K562 (cell line): ENCODE measurements at regions not wholly inside any gene's neighbourhood (a gene's known extent, or its start where the extent isn't known, plus 50 kb on each side); places are given as distances from the start of the nearest gene placed in this dataset.

ENCODE experiments used
- ATAC-seq: fragments of 200-7000 bp; cut with Tn5 transposase; 3 replicates; pipeline ENCODE4 v1.9.1; 2020; ENCODE audit warnings: moderate library complexity
- BruUV-seq: library from RNA; stranded (reverse); fragments of 400-500 nt; replicated peaks from 2 replicates; lab custom pipeline; 2021; lab: Mats Ljungman, UMichigan
- CTCF ChIA-PET: fragments of 300-600 bp; formaldehyde crosslinking; extraction: SDS; loops from one replicate; lab custom pipeline; 2021; ENCODE audit warnings: low intra/inter-chr PET ratio; lab: Yijun Ruan, JAX
- POLR2A ChIA-PET: fragments of 300-600, 350-650 bp; sonication (Branson Sonifier 250); formaldehyde crosslinking; extraction: SDS; loops from one replicate; lab custom pipeline; 2021; ENCODE audit warnings: antibody characterized with exemption, inconsistent platforms; lab: Yijun Ruan, JAX
- DNase-seq, 4 experiments: peaks; one replicate each; pipeline versions ENCODE4 v3.0.0 to v3.0.0-alpha.2; 2011 to 2018; ENCODE audit warnings: low spot score in 3 of 4, mixed read lengths in 3 of 4; ENCODE audit errors: extremely low read depth in 1 of 4
- FAIRE-seq: peaks from 2 replicates; lab custom pipeline; 2011; peaks lifted over from hg19 to GRCh38; lab: Jason Lieb, UNC
- H2AFZ ChIP-seq: 2 replicates; pipeline ENCODE4 v1.6.0; 2011; ENCODE audit warnings: low read depth, low read length, control low read depth, inconsistent platforms
- H3K27ac ChIP-seq: fragments of 200-600 bp; 3 replicates; pipeline ENCODE4 v1.8.0; 2011; ENCODE audit warnings: low read depth, mild to moderate bottlenecking, control low read depth, inconsistent platforms, low read length, moderate library complexity, mixed read lengths; ENCODE audit errors: extremely low read depth
- H3K27me3 ChIP-seq, 2 experiments: fragments of 300-600 bp in 1 of 2; 2 replicates in 1 of 2; 3 replicates in 1 of 2; pipeline versions ENCODE4 v1.6.0 to v1.8.0; 2011; ENCODE audit warnings: inconsistent platforms in 2 of 2, low read length in 2 of 2, mild to moderate bottlenecking in 1 of 2, mixed read lengths in 1 of 2, moderate library complexity in 1 of 2; ENCODE audit not compliant: control insufficient read depth in 2 of 2, insufficient read depth in 2 of 2
- H3K36me3 ChIP-seq: fragments of 300-600 bp; 3 replicates; pipeline ENCODE4 v1.8.0; 2011; ENCODE audit warnings: mild to moderate bottlenecking, low read length, inconsistent platforms; ENCODE audit not compliant: control insufficient read depth, insufficient read depth
- H3K4me1 ChIP-seq, 2 experiments: fragments of 200-600 bp in 1 of 2; replicated peaks in 1 of 2; 2 replicates in 1 of 2; 3 replicates in 1 of 2; pipeline versions ENCODE4 v1.5.1 to v1.8.0; 2011; ENCODE audit warnings: inconsistent platforms in 2 of 2, low read length in 2 of 2, mild to moderate bottlenecking in 1 of 2, mixed read lengths in 1 of 2, moderate library complexity in 1 of 2; ENCODE audit not compliant: control insufficient read depth in 2 of 2, insufficient read depth in 2 of 2
- H3K4me2 ChIP-seq: 2 replicates; pipeline ENCODE4 v1.6.1; 2011; ENCODE audit warnings: low read length, control low read depth, inconsistent platforms, mixed read lengths; ENCODE audit not compliant: insufficient read depth
- H3K4me3 ChIP-seq: fragments of 200-600 bp; sonication (generic), shearing (Covaris generic); 2 replicates; pipeline ENCODE4 v1.5.1; 2016; ENCODE audit warnings: control low read depth, inconsistent platforms
- H3K79me2 ChIP-seq: fragments of 200-600 bp; 3 replicates; pipeline ENCODE4 v1.8.0; 2011; ENCODE audit warnings: low read length, inconsistent platforms; ENCODE audit not compliant: control insufficient read depth, insufficient read depth
- H3K9ac ChIP-seq, 2 experiments: 2 replicates each; pipeline versions ENCODE4 v1.6.0 to v1.6.1; 2011; ENCODE audit warnings: low read depth in 2 of 2, low read length in 2 of 2, control low read depth in 1 of 2, inconsistent platforms in 1 of 2, mild to moderate bottlenecking in 1 of 2, mixed read lengths in 1 of 2; ENCODE audit not compliant: insufficient read depth in 1 of 2
- H3K9me1 ChIP-seq: one replicate; pipeline ENCODE4 v1.6.0; 2011; ENCODE audit warnings: inconsistent platforms, mild to moderate bottlenecking, low read length, moderate library complexity; ENCODE audit not compliant: control insufficient read depth, insufficient read depth
- H3K9me3 ChIP-seq: replicated peaks from 2 replicates; pipeline ENCODE4 v1.5.1; 2011; ENCODE audit warnings: low read depth, low read length, inconsistent platforms; ENCODE audit not compliant: control insufficient read depth, insufficient read depth
- H4K20me1 ChIP-seq: replicated peaks from 2 replicates; pipeline ENCODE4 v1.6.1; 2011; ENCODE audit warnings: low read length, inconsistent platforms, mixed read lengths; ENCODE audit not compliant: control insufficient read depth, insufficient read depth
- CBX5 ChIP-seq: IDR thresholded peaks from 2 replicates; pipeline ENCODE4 v1.6.1; 2014; ENCODE audit warnings: low read depth, borderline replicate concordance
- HNRNPK ChIP-seq: fragments of 200-400 bp; formaldehyde crosslinking; IDR thresholded peaks from one replicate; pipeline ENCODE4 v1.6.1; 2018; ENCODE audit warnings: mild to moderate bottlenecking, low read depth, low read length; ENCODE audit not compliant: poor library complexity, severe bottlenecking
- RBM17 ChIP-seq: fragments of 200-400 bp; formaldehyde crosslinking; IDR thresholded peaks from 2 replicates; pipeline ENCODE4 v1.6.1; 2017; ENCODE audit warnings: low read depth, mild to moderate bottlenecking, low read length, borderline replicate concordance
- SREBF1 ChIP-seq: fragments of 150-350 bp; IDR thresholded peaks from 2 replicates; pipeline ENCODE4 v1.6.1; 2014; ENCODE audit warnings: antibody characterized with exemption, low read depth, low read length, borderline replicate concordance
- TCF7 ChIP-seq: sonication (generic); IDR thresholded peaks from 2 replicates; pipeline ENCODE4 v1.6.1; 2016; ENCODE audit warnings: antibody characterized with exemption, borderline replicate concordance
- TEAD2 ChIP-seq: fragments of 450-650 bp; IDR thresholded peaks from 2 replicates; pipeline ENCODE4 v1.6.1; 2016; ENCODE audit warnings: missing genetic modification characterization, control low read depth, missing compliant biosample characterization
- WGBS: fragments of 100-300 bp; shearing (Covaris generic); methylation state at CpG from one replicate; pipeline ENCODE4 v1.1.6; 2016; ENCODE audit warnings: low coverage, mixed read lengths; ENCODE audit not compliant: insufficient coverage; ENCODE audit errors: missing lambda C conversion rate; 5-methylcytosine and 5-hydroxymethylcytosine counted together
- in situ Hi-C: fragments of 300-500 bp; cut with MboI; formaldehyde crosslinking; loops from 4 replicates; pipeline ENCODE4 v1.15.0; 2018; ENCODE audit warnings: inconsistent platforms, mixed read lengths
- intact Hi-C: fragments of 100-400 bp; cut with micrococcal nuclease; formaldehyde crosslinking; loops from 2 replicates; pipeline ENCODE4 v1.14.2; 2022
- TF ChIP-seq, protein P1 (sequence below), 3 experiments: IDR thresholded peaks in 2 of 3; conservative IDR thresholded peaks in 1 of 3; 2 replicates each; pipeline ENCODE4 v1.5.1; 2011 to 2012; ENCODE audit warnings: low read length in 3 of 3, mild to moderate bottlenecking in 3 of 3, control low read depth in 2 of 3, improper control_type of control experiment in 1 of 3, inconsistent platforms in 1 of 3, low read depth in 1 of 3, mixed read lengths in 1 of 3, moderate library complexity in 1 of 3; ENCODE audit not compliant: insufficient read depth in 2 of 3
- TF ChIP-seq, protein P2 (sequence below): IDR thresholded peaks from 2 replicates; pipeline ENCODE4 v1.6.1; 2011; ENCODE audit warnings: borderline replicate concordance, low read depth, mild to moderate bottlenecking, moderate library complexity, low read length; ENCODE audit not compliant: insufficient read depth, poor library complexity, severe bottlenecking

DNA sequence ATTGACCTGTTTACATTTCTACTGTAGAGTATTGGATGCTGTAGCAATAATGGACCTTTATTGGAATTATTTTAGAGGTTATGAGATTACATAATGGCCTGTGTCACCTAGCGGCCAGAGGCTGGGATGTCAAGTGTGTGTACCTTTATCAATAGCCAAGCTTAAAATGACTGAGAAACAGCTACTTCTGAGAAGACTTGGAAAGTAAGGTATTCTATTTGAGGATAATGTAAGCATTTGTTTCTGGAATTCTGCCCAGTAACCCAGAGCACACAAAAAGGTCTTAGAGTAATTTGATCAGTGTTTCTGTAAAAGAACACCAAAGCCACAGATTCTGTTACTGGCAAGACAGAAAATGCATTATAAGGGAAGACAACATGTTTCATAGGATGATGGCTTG, 116.8 kb downstream of the MACIR start:
- Histone ChIP-seq H4K20me1 (no peaks in the 10 kb centered on the region), H3K79me2 (no peaks in the 10 kb centered on the region), H3K9me3 (no peaks in the 10 kb centered on the region), H3K27ac (no peak overlapping the region), H3K4me3 (no peak overlapping the region), H3K4me2 (no peak overlapping the region), H3K27me3 (no peaks in the 10 kb centered on the region; a peak in 1 of 5 replicates), H3K9me1 (no peaks in the 10 kb centered on the region), H3K9ac (no peak overlapping the region), H2AFZ (no peak overlapping the region), H3K36me3 (no peaks in the 10 kb centered on the region), H3K4me1 (no peaks in the 10 kb centered on the region)
- 0 out of 3 replicates have a peak, but pooled peaks have one; percentile 42 for ATAC-seq
- ChIA-PET CTCF (no interaction called here), POLR2A (no interaction called here)
- TF ChIP-seq, protein P1, sequence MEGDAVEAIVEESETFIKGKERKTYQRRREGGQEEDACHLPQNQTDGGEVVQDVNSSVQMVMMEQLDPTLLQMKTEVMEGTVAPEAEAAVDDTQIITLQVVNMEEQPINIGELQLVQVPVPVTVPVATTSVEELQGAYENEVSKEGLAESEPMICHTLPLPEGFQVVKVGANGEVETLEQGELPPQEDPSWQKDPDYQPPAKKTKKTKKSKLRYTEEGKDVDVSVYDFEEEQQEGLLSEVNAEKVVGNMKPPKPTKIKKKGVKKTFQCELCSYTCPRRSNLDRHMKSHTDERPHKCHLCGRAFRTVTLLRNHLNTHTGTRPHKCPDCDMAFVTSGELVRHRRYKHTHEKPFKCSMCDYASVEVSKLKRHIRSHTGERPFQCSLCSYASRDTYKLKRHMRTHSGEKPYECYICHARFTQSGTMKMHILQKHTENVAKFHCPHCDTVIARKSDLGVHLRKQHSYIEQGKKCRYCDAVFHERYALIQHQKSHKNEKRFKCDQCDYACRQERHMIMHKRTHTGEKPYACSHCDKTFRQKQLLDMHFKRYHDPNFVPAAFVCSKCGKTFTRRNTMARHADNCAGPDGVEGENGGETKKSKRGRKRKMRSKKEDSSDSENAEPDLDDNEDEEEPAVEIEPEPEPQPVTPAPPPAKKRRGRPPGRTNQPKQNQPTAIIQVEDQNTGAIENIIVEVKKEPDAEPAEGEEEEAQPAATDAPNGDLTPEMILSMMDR (IDR thresholded peaks at IDR 0.05 in 2 of 3, conservative IDR thresholded peaks at IDR 0.05 in 1 of 3; ENCODE audit: insufficient read depth in 2 of 3, low read depth in 1 of 3, low read length in 3 of 3): peak in 1 of 3 experiments; percentile 22; a peak in 2 of 6 replicates
- TF ChIP-seq TEAD2 (tag): no peak
- in situ Hi-C loops: no loop called here
- DNase-seq: peak in 1 of 4 experiments; percentile 8
- intact Hi-C loops: no loop called here
- whole genome bisulfite sequencing: 0% methylated on average over 1 of the region's 1 CpG
- no TSS peak for BruUV-seq
- FAIRE-seq: no peak

DNA sequence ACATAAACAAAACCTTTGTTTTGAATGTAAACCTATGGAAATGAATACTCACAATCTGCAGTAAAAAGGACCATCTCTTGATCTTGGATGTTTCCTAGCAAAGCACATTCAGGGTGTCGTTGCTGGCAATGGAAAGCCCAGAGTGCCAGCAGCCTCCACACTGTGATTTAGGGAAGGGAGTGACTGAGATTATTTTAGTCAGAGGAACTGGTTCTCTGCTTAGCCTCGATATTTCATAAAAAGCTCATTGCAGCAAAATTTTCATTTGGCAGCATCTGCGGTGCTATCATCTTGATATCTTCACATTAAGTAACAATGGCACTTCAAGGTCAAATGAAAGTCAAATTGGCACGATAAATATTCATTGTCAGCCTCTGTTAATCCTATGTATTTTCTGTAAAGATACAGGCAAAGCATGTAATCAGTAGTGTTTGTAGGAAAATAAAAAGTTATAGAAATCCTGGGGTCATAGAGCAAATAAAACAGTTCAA, 116.0 kb downstream of the MACIR start:
- DNase-seq (no peak), FAIRE-seq (no peak), ATAC-seq (no peak)
- H3K4me3 ChIP-seq: no peak overlapping the region
- no peak overlapping the region for H3K9ac ChIP-seq
- H3K36me3 ChIP-seq: no peaks in the 10 kb centered on the region
- H3K27me3 ChIP-seq: no peaks in the 10 kb centered on the region; a peak in 1 of 5 replicates
- TF ChIP-seq CBX5: no peak
- no peak for TF ChIP-seq RBM17
- no peak for TF ChIP-seq SREBF1
- no peak for TF ChIP-seq TCF7
- TF ChIP-seq, protein P2, sequence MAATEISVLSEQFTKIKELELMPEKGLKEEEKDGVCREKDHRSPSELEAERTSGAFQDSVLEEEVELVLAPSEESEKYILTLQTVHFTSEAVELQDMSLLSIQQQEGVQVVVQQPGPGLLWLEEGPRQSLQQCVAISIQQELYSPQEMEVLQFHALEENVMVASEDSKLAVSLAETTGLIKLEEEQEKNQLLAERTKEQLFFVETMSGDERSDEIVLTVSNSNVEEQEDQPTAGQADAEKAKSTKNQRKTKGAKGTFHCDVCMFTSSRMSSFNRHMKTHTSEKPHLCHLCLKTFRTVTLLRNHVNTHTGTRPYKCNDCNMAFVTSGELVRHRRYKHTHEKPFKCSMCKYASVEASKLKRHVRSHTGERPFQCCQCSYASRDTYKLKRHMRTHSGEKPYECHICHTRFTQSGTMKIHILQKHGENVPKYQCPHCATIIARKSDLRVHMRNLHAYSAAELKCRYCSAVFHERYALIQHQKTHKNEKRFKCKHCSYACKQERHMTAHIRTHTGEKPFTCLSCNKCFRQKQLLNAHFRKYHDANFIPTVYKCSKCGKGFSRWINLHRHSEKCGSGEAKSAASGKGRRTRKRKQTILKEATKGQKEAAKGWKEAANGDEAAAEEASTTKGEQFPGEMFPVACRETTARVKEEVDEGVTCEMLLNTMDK: no peak
- TF ChIP-seq HNRNPK: no peak
- 0% methylated on average over 4 of the region's 4 CpGs for WGBS
- H3K9me1 ChIP-seq: no peaks in the 10 kb centered on the region
- ChIA-PET CTCF (no interaction called here), POLR2A (no interaction called here)
- no peak overlapping the region for H2AFZ ChIP-seq
- no peaks in the 10 kb centered on the region for H4K20me1 ChIP-seq
- no TSS peak for BruUV-seq
- no peaks in the 10 kb centered on the region for H3K9me3 ChIP-seq
- in situ Hi-C loops (no loop called here), intact Hi-C loops (no loop called here)
- H3K27ac ChIP-seq: no peak overlapping the region
- H3K4me2 ChIP-seq: no peak overlapping the region
- H3K79me2 ChIP-seq: no peaks in the 10 kb centered on the region
- H3K4me1 ChIP-seq: no peaks in the 10 kb centered on the region
